Stimulated activated CD4-positive, alpha-beta T cell treated with anti-CD3 and anti-CD28 coated beads, Interleukin-1b, Interleukin-23, amount 100 ng/mL, for 1 hour (primary cell): ENCODE measurements at regions not wholly inside any gene's neighbourhood (a gene's known extent, or its start where the extent isn't known, plus 50 kb on each side); places are given as distances from the start of the nearest gene placed in this dataset.

ENCODE experiments used
- DNase-seq, 2 donors: peaks; one replicate each; pipeline ENCODE4 v3.0.0-alpha.2; 2020; ENCODE audit warnings: low read depth in 2 of 2

- DNase-seq, result no peak
Measured at GRCh38 chr5:77157732-77158532, 52.5 kb upstream of the PDE8B start.

- no peak for DNase-seq
Measured at GRCh38 chr5:77156379-77156778, 54.1 kb upstream of the PDE8B start.

GRCh38 chr5:77155179-77155785 is 55.2 kb upstream of the PDE8B start:
- no peak for DNase-seq

GRCh38 chr5:77152441-77152840 is 58.0 kb upstream of the PDE8B start:
- DNase-seq, result no peak

- no peak for DNase-seq
Measured at GRCh38 chr5:77151501-77151900, 59.0 kb upstream of the PDE8B start.

- DNase-seq, result no peak
Measured at GRCh38 chr5:77146896-77147295, 59.8 kb upstream of the ZBED3 start.

- no peak for DNase-seq
Measured at GRCh38 chr5:77145666-77146065, 58.6 kb upstream of the ZBED3 start.

- no peak for DNase-seq
Measured at GRCh38 chr5:77144837-77145139, 57.7 kb upstream of the ZBED3 start.

- peak; percentile 9 to 32 for DNase-seq
Measured at GRCh38 chr5:77143998-77144836, 57.1 kb upstream of the ZBED3 start.

- no peak for DNase-seq
Measured at GRCh38 chr5:77140350-77140749, 53.3 kb upstream of the ZBED3 start.

GRCh38 chr5:77139001-77139400 is 51.9 kb upstream of the ZBED3 start:
- no peak for DNase-seq
